ENCODE measurements at regions not wholly inside any gene's neighbourhood (a gene's known extent, or its start where the extent isn't known, plus 50 kb on each side); places are given as distances from the start of the nearest gene placed in this dataset.

DNA sequence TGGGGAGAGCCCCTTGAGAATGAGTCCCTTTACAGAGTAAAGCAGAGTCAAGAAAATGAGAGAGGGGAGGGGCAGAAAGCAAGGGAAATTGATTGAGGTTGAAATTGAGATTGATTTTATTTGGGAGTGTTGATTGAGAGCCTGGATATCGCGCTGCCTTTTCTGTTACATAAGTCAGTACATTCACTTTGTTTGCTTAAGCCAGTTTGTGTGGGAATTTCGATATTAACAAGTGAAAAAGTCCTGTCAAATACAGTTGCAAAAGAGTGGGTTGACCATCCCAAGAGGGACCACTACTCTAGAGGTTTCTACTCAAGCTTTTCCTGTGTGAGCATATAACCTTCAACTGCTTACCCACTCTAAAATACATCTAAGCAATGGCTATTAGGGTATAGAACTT, 331.4 kb upstream of the AZI2 start:
- intact Hi-C loops (cut with micrococcal nuclease; ENCODE audit: unreplicated experiment) (no loop called here), in situ Hi-C loops (cut with MboI) (no loop called here)
- DNase-seq (ENCODE audit: low read depth, low spot score): no peak
- no peaks in the 10 kb centered on the region for H3K79me2 ChIP-seq (ENCODE audit: control insufficient read depth, insufficient read depth, low read length)
- ChIA-PET POLR2A (no interaction called here), CTCF (interaction anchor here (1.6 kb wide), 1 partner anchor 12 kb away, joined by 5 read pairs; no protein-coding TSS in a partner anchor), SMC1A (ENCODE audit: uncharacterized antibody, unreplicated experiment) (no interaction called here), RAD21 (ENCODE audit: unreplicated experiment) (no interaction called here)
- no peaks in the 10 kb centered on the region; a peak in 1 of 4 replicates for H3K27me3 ChIP-seq (replicated peaks in 1 of 2; ENCODE audit: control insufficient read depth in 2 of 2, insufficient read depth in 2 of 2, low read length in 1 of 2)
- no peaks in the 10 kb centered on the region for H3K4me1 ChIP-seq (ENCODE audit: control insufficient read depth, insufficient read depth, low read length)
- no TSS peak for BruUV-seq (replicated peaks)
- H3K27ac ChIP-seq (ENCODE audit: control insufficient read depth, insufficient read depth): no peak overlapping the region
- no peak overlapping the region for H3K4me2 ChIP-seq (ENCODE audit: control insufficient read depth, insufficient read depth)
- ATAC-seq: no peak
- no peaks in the 10 kb centered on the region for H4K20me1 ChIP-seq (ENCODE audit: control insufficient read depth, insufficient read depth)
- no peaks in the 10 kb centered on the region for H3K9me3 ChIP-seq (replicated peaks; ENCODE audit: control insufficient read depth, insufficient read depth, low read length)
- H3K4me3 ChIP-seq: no peak overlapping the region
- no peak overlapping the region for H3K9ac ChIP-seq (ENCODE audit: control insufficient read depth, insufficient read depth, low read length)
- FAIRE-seq: no peak
- H2AFZ ChIP-seq (ENCODE audit: control insufficient read depth, low read depth, low read length): no peak overlapping the region
- TF ChIP-seq ZNF217 (IDR thresholded peaks at IDR 0.05): no peak
- TF ChIP-seq, protein P1, sequence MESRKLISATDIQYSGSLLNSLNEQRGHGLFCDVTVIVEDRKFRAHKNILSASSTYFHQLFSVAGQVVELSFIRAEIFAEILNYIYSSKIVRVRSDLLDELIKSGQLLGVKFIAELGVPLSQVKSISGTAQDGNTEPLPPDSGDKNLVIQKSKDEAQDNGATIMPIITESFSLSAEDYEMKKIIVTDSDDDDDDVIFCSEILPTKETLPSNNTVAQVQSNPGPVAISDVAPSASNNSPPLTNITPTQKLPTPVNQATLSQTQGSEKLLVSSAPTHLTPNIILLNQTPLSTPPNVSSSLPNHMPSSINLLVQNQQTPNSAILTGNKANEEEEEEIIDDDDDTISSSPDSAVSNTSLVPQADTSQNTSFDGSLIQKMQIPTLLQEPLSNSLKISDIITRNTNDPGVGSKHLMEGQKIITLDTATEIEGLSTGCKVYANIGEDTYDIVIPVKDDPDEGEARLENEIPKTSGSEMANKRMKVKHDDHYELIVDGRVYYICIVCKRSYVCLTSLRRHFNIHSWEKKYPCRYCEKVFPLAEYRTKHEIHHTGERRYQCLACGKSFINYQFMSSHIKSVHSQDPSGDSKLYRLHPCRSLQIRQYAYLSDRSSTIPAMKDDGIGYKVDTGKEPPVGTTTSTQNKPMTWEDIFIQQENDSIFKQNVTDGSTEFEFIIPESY (IDR thresholded peaks at IDR 0.05): no peak
- no peak for TF ChIP-seq GATAD2B (conservative IDR thresholded peaks at IDR 0.05; ENCODE audit: low read depth)
- no peak for TF ChIP-seq RCOR1 (conservative IDR thresholded peaks at IDR 0.05; ENCODE audit: low read depth, low read length)
- TF ChIP-seq IRF5 (IDR thresholded peaks at IDR 0.05; ENCODE audit: borderline replicate concordance): no peak
- TF ChIP-seq IKZF2 (IDR thresholded peaks at IDR 0.05): no peak
- TF ChIP-seq SIN3A (IDR thresholded peaks at IDR 0.05; ENCODE audit: low read depth, low read length): no peak
- no peak for TF ChIP-seq GABPA (IDR thresholded peaks at IDR 0.05; ENCODE audit: low read depth)
- TF ChIP-seq NFXL1 (IDR thresholded peaks at IDR 0.05; ENCODE audit: borderline replicate concordance): no peak
- 2% methylated on average over 3 of the region's 3 CpGs for WGBS (ENCODE audit: insufficient coverage, insufficient replicate concordance, low lambda C conversion rate, missing lambda C conversion rate)
- no peaks in the 10 kb centered on the region for H3K36me3 ChIP-seq (ENCODE audit: control insufficient read depth in 2 of 2, insufficient read depth in 2 of 2, low read length in 1 of 2)

All from GM12878 (cell line).